ENCODE measurements at regions not wholly inside any gene's neighbourhood (a gene's known extent, or its start where the extent isn't known, plus 50 kb on each side); places are given as distances from the start of the nearest gene placed in this dataset.
"Not testable (repeated sequence)": the region's sequence is repeated elsewhere in the genome, so short reads cannot be mapped to it uniquely, and the experiment has no call there.

GRCh38 chr2:90298983-90299382 is 1607.5 kb downstream of the RPIA start:
- H3K9me3 Mint-ChIP-seq; H3K27me3 Mint-ChIP-seq (ENCODE audit: low read depth); H3K4me1 Mint-ChIP-seq (ENCODE audit: low read depth); intact Hi-C loops (cut with micrococcal nuclease); H3K36me3 Mint-ChIP-seq (ENCODE audit: low read depth); H3K27ac Mint-ChIP-seq; H3K4me3 Mint-ChIP-seq (ENCODE audit: low read depth); DNase-seq (ENCODE audit: low spot score): not testable (repeated sequence)

- DNase-seq (ENCODE audit: low spot score); H3K9me3 Mint-ChIP-seq; H3K4me1 Mint-ChIP-seq (ENCODE audit: low read depth); H3K36me3 Mint-ChIP-seq (ENCODE audit: low read depth); intact Hi-C loops (cut with micrococcal nuclease): not testable (repeated sequence)
- H3K4me3 Mint-ChIP-seq (ENCODE audit: low read depth) = peak overlapping the region; percentile 69
- H3K27me3 Mint-ChIP-seq (ENCODE audit: low read depth) = peaks cover 12% of the 10 kb centered on the region
- H3K27ac Mint-ChIP-seq = peak overlapping the region; percentile 28
These were observed 1631.5 kb downstream of the RPIA start for GRCh38 chr2:90322982-90323381.

- H3K4me1 Mint-ChIP-seq (ENCODE audit: low read depth); DNase-seq (ENCODE audit: low spot score); H3K4me3 Mint-ChIP-seq (ENCODE audit: low read depth); H3K27ac Mint-ChIP-seq; intact Hi-C loops (cut with micrococcal nuclease); H3K9me3 Mint-ChIP-seq; H3K36me3 Mint-ChIP-seq (ENCODE audit: low read depth): not testable (repeated sequence)
- peaks cover 12% of the 10 kb centered on the region for H3K27me3 Mint-ChIP-seq (ENCODE audit: low read depth)
These were observed 1632.4 kb downstream of the RPIA start for GRCh38 chr2:90323612-90324558.

GRCh38 chr2:90324672-90325071 is 1633.2 kb downstream of the RPIA start:
- H3K27me3 Mint-ChIP-seq (ENCODE audit: low read depth) = peaks cover 12% of the 10 kb centered on the region
- H3K4me3 Mint-ChIP-seq (ENCODE audit: low read depth); intact Hi-C loops (cut with micrococcal nuclease); H3K4me1 Mint-ChIP-seq (ENCODE audit: low read depth); H3K9me3 Mint-ChIP-seq; DNase-seq (ENCODE audit: low spot score); H3K36me3 Mint-ChIP-seq (ENCODE audit: low read depth); H3K27ac Mint-ChIP-seq: not testable (repeated sequence)

GRCh38 chr2:90325796-90326353 is 1634.4 kb downstream of the RPIA start:
- H3K9me3 Mint-ChIP-seq; H3K36me3 Mint-ChIP-seq (ENCODE audit: low read depth); DNase-seq (ENCODE audit: low spot score); intact Hi-C loops (cut with micrococcal nuclease); H3K27ac Mint-ChIP-seq; H3K4me3 Mint-ChIP-seq (ENCODE audit: low read depth); H3K4me1 Mint-ChIP-seq (ENCODE audit: low read depth): not testable (repeated sequence)
- H3K27me3 Mint-ChIP-seq (ENCODE audit: low read depth) = peaks cover 11% of the 10 kb centered on the region

GRCh38 chr2:90355546-90355945 is 1664.1 kb downstream of the RPIA start:
- H3K27ac Mint-ChIP-seq; DNase-seq (ENCODE audit: low spot score); intact Hi-C loops (cut with micrococcal nuclease); H3K9me3 Mint-ChIP-seq; H3K27me3 Mint-ChIP-seq (ENCODE audit: low read depth); H3K4me3 Mint-ChIP-seq (ENCODE audit: low read depth); H3K36me3 Mint-ChIP-seq (ENCODE audit: low read depth); H3K4me1 Mint-ChIP-seq (ENCODE audit: low read depth): not testable (repeated sequence)

GRCh38 chr2:90359344-90359743 is 1667.9 kb downstream of the RPIA start:
- H3K9me3 Mint-ChIP-seq; H3K27me3 Mint-ChIP-seq (ENCODE audit: low read depth); H3K27ac Mint-ChIP-seq; H3K36me3 Mint-ChIP-seq (ENCODE audit: low read depth); intact Hi-C loops (cut with micrococcal nuclease); H3K4me1 Mint-ChIP-seq (ENCODE audit: low read depth); DNase-seq (ENCODE audit: low spot score); H3K4me3 Mint-ChIP-seq (ENCODE audit: low read depth): not testable (repeated sequence)

GRCh38 chr2:90359887-90360730 is 1668.6 kb downstream of the RPIA start:
- H3K36me3 Mint-ChIP-seq (ENCODE audit: low read depth); H3K9me3 Mint-ChIP-seq; DNase-seq (ENCODE audit: low spot score); intact Hi-C loops (cut with micrococcal nuclease); H3K27ac Mint-ChIP-seq; H3K4me1 Mint-ChIP-seq (ENCODE audit: low read depth); H3K27me3 Mint-ChIP-seq (ENCODE audit: low read depth); H3K4me3 Mint-ChIP-seq (ENCODE audit: low read depth): not testable (repeated sequence)

GRCh38 chr2:90360731-90361035 is 1669.2 kb downstream of the RPIA start:
- intact Hi-C loops (cut with micrococcal nuclease); H3K4me1 Mint-ChIP-seq (ENCODE audit: low read depth); H3K27ac Mint-ChIP-seq; H3K4me3 Mint-ChIP-seq (ENCODE audit: low read depth); H3K27me3 Mint-ChIP-seq (ENCODE audit: low read depth); DNase-seq (ENCODE audit: low spot score); H3K9me3 Mint-ChIP-seq; H3K36me3 Mint-ChIP-seq (ENCODE audit: low read depth): not testable (repeated sequence)
